Cardiac fibroblast (primary cell): ENCODE measurements at regions not wholly inside any gene's neighbourhood (a gene's known extent, or its start where the extent isn't known, plus 50 kb on each side); places are given as distances from the start of the nearest gene placed in this dataset.

Experiments used
- DNase-seq, 2 donors: peaks; one replicate each; pipeline versions ENCODE4 v3.0.0 to v3.0.0-alpha.2; 2010; ENCODE audit warnings: low read depth in 2 of 2
- H3K4me3 ChIP-seq, 2 donors: replicated peaks in 1 of 2; 1 replicate in 1 of 2; 2 replicates in 1 of 2; pipeline ENCODE4 v1.5.1; 2011; ENCODE audit warnings: low read depth in 2 of 2, low read length in 2 of 2, mild to moderate bottlenecking in 2 of 2, moderate library complexity in 1 of 2
- TF ChIP-seq, protein P1 (sequence below): IDR thresholded peaks from one replicate; pipeline ENCODE4 v1.5.1; 2011; ENCODE audit warnings: low read depth, mild to moderate bottlenecking, low read length, inconsistent platforms

DNA sequence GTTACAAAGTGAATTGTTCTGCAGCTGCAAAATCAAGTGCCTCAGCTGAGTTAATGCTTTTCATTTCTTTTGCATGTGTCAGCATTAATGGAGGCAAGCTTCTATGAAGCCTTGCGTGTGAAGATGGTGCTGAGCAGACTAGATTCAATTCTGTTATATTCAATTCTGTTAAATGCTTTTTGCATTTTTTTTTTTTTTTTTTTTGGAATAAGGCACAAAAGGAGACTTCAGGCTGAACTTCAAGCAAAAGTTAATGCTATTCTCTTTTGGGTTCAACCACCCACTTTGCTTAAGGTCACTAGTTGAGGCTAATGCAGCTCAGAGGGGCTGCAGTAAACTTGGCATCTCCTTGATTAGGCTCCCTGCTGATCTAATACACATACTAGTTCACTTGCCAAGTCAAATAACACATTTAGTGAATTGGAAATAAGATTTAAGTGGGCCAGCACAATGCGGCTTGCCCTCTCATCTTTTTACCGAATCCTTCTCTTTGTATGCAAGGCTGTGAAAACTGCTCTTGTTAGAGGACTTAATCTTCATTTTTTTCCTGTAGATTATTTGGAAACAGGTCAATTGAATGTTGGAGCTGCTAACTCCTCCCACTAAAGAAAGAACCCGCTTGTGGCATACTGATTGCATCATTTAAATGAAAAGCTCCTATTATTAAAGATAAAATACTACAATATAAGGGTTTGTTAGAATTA is 1020.2 kb downstream of the NR2F1-AS1 start:
- no peak overlapping the region for H3K4me3 ChIP-seq
- peak; percentile 31 to 65 for DNase-seq
- TF ChIP-seq, protein P1, sequence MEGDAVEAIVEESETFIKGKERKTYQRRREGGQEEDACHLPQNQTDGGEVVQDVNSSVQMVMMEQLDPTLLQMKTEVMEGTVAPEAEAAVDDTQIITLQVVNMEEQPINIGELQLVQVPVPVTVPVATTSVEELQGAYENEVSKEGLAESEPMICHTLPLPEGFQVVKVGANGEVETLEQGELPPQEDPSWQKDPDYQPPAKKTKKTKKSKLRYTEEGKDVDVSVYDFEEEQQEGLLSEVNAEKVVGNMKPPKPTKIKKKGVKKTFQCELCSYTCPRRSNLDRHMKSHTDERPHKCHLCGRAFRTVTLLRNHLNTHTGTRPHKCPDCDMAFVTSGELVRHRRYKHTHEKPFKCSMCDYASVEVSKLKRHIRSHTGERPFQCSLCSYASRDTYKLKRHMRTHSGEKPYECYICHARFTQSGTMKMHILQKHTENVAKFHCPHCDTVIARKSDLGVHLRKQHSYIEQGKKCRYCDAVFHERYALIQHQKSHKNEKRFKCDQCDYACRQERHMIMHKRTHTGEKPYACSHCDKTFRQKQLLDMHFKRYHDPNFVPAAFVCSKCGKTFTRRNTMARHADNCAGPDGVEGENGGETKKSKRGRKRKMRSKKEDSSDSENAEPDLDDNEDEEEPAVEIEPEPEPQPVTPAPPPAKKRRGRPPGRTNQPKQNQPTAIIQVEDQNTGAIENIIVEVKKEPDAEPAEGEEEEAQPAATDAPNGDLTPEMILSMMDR = no peak

DNA sequence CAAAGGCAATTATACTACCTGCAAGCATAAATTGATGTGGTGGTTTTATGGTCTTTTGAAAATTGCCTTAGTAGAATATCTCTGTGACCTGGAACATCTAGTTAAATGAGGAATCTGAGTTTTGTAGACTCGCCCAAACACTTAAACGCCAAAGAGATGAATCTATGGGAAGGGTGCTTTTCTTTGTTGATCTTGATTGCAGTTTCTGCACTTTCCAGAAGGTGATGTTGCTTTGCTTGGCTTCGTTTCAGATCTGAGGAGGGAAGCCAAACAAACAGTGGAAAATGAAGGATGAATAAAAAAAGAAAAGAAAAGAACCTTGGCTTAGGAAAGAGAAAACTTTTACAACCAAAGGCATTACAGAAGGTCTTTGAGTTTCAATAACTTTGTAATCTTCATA is 1021.2 kb downstream of the NR2F1-AS1 start:
- DNase-seq = peak; percentile 33 to 66
- no peak overlapping the region for H3K4me3 ChIP-seq
- TF ChIP-seq, protein P1 = peak; percentile 14

DNA sequence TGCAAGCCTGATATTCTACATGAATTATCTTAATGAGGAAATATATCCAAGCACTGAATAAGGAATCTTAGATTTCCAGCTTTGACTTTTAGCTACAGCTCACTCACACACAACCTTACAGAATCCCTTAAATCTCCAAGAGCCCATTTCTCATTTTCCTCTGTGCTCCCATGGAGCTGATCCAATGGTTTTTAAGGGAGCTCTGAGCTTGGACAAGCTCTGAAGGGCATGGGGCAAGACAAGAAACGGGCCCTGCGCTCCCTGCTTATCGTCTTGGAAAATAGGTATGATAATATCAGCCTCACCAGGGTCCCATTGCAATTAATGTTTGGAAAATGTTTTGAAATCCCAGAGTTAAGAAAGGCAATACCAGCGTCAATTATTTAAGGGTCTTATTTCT is 1021.7 kb downstream of the NR2F1-AS1 start:
- TF ChIP-seq, protein P1 = no peak
- H3K4me3 ChIP-seq = no peak overlapping the region
- no peak for DNase-seq

DNA sequence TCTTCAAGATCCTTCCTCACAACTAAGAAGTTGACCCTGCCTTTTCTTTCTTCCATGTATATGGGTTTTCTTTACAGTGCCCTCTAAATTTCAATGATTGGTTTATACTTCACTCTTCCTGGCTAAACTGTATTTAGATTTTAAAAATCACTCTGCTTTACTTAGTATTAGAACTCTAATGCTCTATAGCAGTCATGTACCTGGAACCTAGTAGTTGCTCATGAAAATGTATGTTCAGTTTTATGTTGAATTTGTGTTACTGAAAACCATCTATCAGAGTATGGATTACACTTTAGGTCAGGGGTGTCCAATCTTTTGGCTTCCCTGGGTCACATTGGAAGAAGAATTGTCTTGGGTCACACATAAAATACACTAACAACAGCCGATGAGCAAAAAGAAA is 1024.3 kb downstream of the NR2F1-AS1 start:
- no peak for DNase-seq
- TF ChIP-seq, protein P1 = no peak
- H3K4me3 ChIP-seq = no peak overlapping the region

DNA sequence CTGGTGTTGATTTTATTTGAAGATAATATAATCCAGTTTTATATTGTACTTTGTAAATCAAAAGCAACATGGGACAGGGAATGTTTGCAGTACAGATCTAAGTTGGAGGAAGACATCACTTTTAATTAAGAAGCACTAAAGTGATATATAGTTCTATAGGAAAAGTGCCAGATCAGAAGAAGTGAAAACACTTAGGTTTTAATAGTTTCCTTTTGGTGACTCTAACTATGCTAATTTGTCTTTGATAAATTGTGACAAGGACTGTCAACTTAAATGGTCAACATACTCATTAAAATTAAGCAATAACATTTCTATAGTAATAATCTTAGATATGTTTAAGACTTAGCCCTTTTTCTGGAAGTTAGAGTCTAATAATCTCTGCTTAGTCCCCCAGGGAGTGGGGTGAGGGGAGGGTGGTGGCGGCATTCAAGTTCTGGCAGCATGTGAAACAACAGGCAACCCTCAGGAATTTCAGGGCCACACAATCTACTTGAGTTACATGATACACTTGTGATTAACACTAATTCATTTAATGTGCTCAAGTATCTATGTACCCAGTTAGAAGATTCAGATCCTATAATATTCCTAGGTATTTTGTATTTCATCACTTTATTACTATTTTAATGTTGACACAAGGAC is 1026.5 kb downstream of the NR2F1-AS1 start:
- H3K4me3 ChIP-seq = no peak overlapping the region
- DNase-seq = peak in 1 of 2 donors; percentile 42
- TF ChIP-seq, protein P1 = no peak

DNA sequence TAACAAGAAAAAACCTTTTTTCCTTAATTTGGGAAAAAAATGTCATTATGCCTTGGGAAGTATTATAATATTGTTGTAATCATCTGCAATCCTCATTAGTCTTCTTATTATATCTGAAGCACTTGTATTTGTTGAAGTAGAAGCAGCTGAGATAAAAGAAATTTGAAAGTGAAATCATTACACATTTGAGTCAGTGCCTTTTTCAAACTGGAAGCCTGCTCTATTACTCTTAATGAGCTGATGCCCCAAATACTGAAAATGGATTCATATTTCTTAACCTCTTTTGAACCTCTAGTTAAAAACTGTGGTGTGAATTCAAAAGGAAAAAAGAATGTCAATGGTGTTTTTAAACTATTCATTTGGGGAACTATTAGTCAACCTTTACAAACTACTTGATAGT is 1027.7 kb downstream of the NR2F1-AS1 start:
- no peak overlapping the region for H3K4me3 ChIP-seq
- DNase-seq = peak in 1 of 2 donors; percentile 40
- TF ChIP-seq, protein P1 = no peak
